Stimulated activated CD8-positive, alpha-beta memory T cell treated with anti-CD3 and anti-CD28 coated beads, Interleukin-4, amount 100 ng/mL, for 1 hour (primary cell): ENCODE measurements at regions not wholly inside any gene's neighbourhood (a gene's known extent, or its start where the extent isn't known, plus 50 kb on each side); places are given as distances from the start of the nearest gene placed in this dataset.
"Not testable (repeated sequence)": the region's sequence is repeated elsewhere in the genome, so short reads cannot be mapped to it uniquely, and the experiment has no call there.

Experiments used
- DNase-seq, 2 donors: peaks; one replicate each; pipeline ENCODE4 v3.0.0-alpha.2; 2020; ENCODE audit warnings: low read depth in 2 of 2, low spot score in 1 of 2

GRCh38 chr12:97977870-97978405 lies 515.3 kb downstream of the RMST start:
- no peak for DNase-seq

DNA sequence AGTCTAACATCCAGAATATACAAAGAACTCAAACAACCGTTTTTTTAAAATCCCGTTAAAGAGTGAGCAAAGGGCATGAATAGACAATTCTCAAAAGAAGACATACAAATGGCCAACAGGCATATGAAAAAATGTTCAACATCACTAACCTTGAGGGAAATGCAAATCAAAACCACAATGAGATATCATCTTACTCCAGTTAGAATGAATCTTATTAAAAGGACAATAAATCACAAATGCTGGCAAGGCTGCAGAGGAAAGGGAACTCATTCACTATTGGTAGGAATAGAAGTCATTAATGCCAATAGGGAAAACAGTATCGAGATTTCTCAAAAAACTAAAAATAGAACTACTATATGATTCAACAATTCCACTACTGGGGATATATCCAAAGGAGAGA lies 520.1 kb downstream of the RMST start:
- no peak for DNase-seq

- DNase-seq = no peak
Measured at GRCh38 chr12:97983796-97984195, 521.2 kb downstream of the RMST start.

DNA sequence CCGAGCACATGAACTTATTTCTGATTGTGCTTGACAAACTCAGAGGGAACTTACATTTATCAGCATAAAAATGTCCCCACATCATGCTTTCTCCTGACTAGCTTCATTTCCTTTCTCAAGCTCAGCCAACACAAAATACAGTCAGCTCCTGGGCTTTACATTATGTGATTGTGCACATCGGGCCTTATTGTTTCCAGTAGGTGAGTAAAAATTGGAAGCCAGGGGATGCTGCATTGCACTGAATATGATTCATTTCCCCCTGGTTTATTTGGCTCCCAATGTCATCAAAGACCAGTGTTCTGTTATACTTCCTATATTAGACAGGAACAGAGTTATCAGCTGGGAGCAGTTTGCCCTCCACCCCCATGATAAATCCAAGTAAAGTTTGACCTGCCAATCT lies 521.8 kb downstream of the RMST start:
- no peak for DNase-seq

DNA sequence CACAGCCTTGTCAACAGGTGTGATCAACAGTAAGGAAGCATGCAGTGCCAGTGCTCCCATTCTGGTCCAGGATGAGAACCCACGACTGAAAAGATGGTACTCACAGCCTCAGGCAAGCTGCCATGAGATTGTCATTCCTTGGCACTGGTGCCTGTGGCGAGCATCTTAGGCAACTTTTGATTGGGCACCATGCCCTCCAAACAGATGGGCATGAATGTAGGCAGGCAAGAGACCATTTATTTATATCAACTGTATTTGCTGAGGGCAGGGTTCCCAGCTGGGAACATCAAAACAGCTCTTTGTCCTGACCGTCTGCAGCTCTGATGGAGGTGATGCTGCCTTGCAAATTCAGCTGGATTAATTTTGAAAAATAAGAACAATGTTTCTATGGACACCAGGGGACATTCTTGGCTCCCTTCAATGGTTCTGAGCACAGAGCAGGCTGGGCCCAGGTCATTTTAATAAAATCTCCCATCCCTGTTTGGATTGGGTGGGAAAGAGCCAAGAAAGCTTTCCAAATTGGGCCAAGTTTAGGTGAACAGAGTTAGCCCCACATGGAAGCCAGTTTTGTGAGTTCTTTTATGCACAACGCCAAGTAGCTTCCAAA lies 522.5 kb downstream of the RMST start:
- no peak for DNase-seq

GRCh38 chr12:97985834-97986233 lies 523.2 kb downstream of the RMST start:
- no peak for DNase-seq

DNA sequence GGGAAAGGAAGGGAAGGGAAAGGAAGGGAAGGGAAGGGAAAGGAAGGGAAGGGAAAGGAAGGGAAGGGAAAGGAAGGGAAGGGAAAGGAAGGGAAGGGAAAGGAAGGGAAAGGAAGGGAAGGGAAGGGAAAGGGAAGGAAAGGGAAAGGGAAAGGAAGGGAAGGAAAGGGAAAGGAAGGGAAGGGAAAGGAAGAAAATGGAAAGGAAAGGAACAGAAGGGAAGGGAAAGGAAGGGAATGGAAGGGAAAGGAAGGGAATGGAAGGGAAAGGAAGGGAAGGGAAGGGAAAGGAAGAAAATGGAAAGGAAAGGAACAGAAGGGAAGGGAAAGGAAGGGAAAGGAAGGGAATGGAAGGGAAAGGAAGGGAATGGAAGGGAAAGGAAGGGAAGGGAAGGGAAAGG lies 526.0 kb downstream of the RMST start:
- not testable (repeated sequence) for DNase-seq

GRCh38 chr12:97989366-97989940 lies 525.9 kb upstream of the TMPO start:
- no peak for DNase-seq

DNA sequence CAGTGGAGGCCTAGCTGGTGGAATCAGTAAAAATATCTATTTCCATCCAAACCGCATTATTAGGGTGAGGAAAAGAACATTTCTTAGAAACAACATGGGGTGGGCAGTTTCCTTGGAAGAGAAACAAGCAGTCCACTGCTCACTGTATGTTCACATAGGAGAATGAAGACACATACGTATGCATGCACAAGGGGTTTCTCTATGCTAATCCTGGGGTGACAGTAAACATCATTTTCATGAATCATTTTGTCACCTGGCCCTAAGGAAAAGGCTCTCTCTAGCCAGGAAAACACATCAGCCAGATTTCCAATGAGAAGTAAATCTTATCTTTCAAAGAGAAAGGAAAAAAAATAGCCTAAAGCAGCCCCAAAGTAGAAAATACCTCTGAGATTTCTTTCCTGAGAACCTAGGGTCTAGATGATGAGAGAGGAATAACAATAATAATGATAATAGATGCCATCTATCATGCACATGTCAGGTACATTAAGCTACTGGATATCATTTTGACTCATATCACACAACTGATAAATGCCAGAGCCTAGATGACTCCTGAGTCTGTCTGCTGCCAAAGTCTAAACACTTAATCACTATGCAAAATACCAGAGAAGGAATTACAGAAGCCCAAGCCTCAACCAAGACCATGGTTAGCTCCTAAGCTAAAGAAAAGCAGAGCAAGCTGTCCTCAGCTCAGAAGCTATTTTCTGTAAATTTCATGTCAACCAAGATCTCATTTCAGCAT lies 520.5 kb upstream of the TMPO start:
- no peak for DNase-seq

- no peak for DNase-seq
Measured at GRCh38 chr12:97995559-97995958, 519.8 kb upstream of the TMPO start.

DNA sequence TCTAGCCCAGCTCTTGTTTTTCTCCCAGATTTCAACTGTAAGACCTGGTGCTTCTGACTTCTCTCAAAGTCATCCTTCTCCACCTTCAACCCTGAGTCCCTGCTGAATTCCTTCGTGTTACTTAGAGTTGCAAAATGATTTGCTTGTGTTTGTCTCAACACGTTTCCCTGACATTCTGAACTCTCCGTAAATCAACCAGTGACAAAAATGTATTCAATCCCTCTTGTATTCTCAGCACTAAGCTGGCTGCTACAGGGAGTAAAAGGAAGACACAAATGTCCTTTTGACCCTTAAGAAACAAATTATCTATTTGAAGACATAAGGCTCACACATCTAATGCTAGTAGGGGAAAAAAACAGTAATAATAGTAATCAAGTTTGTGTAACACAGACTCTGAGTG lies 514.0 kb upstream of the TMPO start:
- no peak for DNase-seq

GRCh38 chr12:98002887-98003493 lies 512.4 kb upstream of the TMPO start:
- no peak for DNase-seq

DNA sequence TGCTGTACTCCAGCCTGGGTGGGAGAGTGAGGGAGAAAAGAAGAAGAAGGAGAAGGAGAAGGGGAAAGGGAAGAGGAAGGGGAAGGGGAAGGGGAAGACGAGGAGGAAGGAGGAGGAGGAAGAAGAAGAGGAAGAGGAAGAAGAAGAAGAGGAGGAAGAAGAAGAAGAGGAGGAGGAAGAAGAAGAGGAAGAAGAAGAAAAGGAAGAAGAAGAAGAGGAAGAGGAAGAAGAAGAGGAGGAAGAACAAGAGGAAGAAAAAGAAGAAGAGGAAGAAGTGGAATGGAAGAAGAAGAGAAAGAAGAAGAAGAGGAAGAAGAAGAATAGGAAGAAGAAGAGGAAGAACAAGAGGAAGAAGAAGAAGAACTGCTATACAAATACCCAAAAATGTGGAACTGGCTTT lies 507.4 kb upstream of the TMPO start:
- DNase-seq = no peak

- no peak for DNase-seq
Measured at GRCh38 chr12:98013560-98013959, 501.8 kb upstream of the TMPO start.

DNA sequence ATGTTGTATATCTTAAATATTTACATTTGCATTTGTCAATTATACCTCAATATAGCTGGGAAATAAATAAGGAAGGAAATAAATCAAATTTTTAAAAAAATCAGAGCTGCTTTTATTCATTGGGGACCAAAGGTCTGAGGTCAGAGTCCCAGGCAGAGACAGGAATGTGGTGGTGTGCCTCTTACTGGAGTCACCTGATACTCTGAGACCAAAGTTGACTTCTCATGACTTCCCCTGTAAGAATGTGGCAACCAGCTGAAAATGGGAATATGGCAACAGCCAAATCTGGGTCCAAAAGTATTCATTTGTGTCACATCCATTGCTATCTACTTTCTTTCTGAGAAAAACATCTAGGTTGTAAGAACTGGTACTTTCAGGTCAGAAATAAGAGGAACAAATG lies 496.6 kb upstream of the TMPO start:
- DNase-seq = no peak

- no peak for DNase-seq
Measured at GRCh38 chr12:98020376-98020775, 495.0 kb upstream of the TMPO start.

GRCh38 chr12:98022961-98023360 lies 492.4 kb upstream of the TMPO start:
- DNase-seq = no peak

DNA sequence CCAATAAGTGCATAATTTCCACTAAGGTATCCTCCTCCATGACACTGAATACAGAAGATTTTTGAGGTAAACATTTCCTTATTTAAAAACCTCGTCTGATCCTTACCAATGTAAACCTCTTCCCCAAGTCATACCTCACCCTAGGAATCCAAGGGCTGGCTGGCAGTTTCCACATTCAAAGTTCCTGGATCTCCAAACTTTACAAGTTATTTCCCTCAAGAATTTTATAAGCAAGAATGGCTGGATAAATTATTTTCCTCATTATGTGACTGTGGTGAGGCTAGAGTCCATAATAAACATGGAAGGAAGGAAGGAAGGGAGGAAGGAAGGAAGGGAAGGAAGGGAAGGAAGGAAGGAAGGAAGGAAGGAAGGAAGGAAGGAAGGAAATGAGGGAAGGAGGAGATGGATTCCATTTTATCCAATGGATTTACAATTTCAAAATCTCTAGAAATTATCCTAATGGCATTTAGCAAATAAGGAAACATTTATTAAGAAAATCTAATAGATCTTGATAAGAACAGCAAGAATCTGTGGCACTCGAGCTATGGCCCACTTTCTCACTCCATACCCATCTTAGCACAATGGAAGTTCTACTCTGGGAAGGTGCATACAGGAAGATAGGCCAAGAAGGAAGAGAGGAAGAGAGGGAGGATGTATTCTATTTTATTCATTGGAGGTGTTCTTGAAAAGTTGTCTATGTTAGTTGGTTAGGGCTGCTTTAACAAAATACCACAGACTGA lies 477.8 kb upstream of the TMPO start:
- DNase-seq = no peak

DNA sequence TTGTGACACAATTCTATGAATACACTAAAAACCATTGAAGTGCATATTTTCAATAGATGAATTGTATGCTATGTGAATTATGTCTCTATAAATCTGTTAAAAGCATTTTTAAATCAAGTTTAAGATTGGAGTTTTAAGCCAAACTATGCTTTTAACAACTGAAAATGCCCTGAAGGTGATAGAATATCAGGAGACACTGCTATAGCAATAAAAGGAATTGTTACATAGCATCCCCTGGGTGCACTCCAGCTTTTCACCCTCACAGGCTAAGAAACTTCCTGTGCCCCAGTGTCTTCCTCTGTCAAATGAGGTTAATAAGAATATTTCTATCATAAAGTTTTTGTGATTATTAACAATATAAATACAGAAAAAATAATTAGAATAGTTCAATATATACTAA lies 472.7 kb upstream of the TMPO start:
- DNase-seq = no peak

DNA sequence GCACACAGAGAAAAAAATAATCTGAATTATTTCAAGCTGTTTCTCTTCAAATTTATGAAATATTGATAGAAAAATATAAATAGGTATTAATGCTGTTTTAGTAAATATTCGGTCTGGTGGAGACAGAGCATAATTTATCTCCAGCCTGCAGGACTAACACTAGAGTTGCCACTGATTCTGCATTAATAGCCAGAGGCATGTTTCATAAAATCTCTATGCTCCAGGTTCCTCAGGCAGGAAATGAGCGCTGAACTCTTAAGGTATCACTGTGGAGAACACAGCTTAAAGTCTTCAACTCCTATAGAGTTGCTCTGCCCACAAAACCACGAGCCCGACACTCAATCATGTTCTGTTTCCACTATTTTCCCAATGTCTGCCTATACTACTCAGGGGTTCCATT lies 470.0 kb upstream of the TMPO start:
- no peak for DNase-seq

- DNase-seq = no peak
Measured at GRCh38 chr12:98048326-98048725, 467.1 kb upstream of the TMPO start.
